ENCODE measurements at regions not wholly inside any gene's neighbourhood (a gene's known extent, or its start where the extent isn't known, plus 50 kb on each side); places are given as distances from the start of the nearest gene placed in this dataset.

- no peak overlapping the region for H2AK5ac ChIP-seq (ENCODE audit: low read depth, low read length)
- no peak for DNase-seq (ENCODE audit: low spot score)
- no CpG with 5 or more reads among the region's 1 CpG for WGBS, 2 donors (ENCODE audit: extremely low coverage in 2 of 2, insufficient read length in 2 of 2, insufficient replicate concordance in 1 of 2)
Observed at GRCh38 chr2:182587831-182588230, 128.2 kb upstream of the DNAJC10 start.

GRCh38 chr2:182589121-182589520 lies 126.9 kb upstream of the DNAJC10 start:
- no peak overlapping the region for H3K4ac ChIP-seq (ENCODE audit: low read length)

More at GRCh38 chr2:182587831-182588230, 128.2 kb upstream of the DNAJC10 start:
- Histone ChIP-seq H3K14ac (ENCODE audit: low read length) (no peak overlapping the region), H3K9ac (ENCODE audit: low read depth, low read length, poor library complexity) (no peak overlapping the region), H3K79me1 (ENCODE audit: low read depth, low read length) (no peaks in the 10 kb centered on the region), H4K8ac (ENCODE audit: low read depth, low read length) (no peak overlapping the region), H2BK120ac (ENCODE audit: low read depth, low read length) (no peak overlapping the region), H3K4me3 (ENCODE audit: low read length in 2 of 2) (no peak overlapping the region), H2BK5ac (ENCODE audit: low read length) (no peak overlapping the region), H2BK15ac (ENCODE audit: low read length) (no peak overlapping the region), H3K4me1 (ENCODE audit: control insufficient read depth in 2 of 2, insufficient read depth in 1 of 2, low read depth in 1 of 2, low read length in 2 of 2) (peaks cover 0 to 4% of the 10 kb centered on the region in 2 donors), H2BK12ac (ENCODE audit: low read length) (no peak overlapping the region), H4K91ac (ENCODE audit: low read depth, low read length, poor library complexity) (no peak overlapping the region), H3K4ac (ENCODE audit: low read length) (no peak overlapping the region), H3K23ac (ENCODE audit: low read depth, low read length, poor library complexity) (no peak overlapping the region), H3K4me2 (ENCODE audit: insufficient read depth, low read length, poor library complexity, severe bottlenecking) (no peak overlapping the region), H3K36me3 (replicated peaks in 1 of 2; ENCODE audit: control insufficient read depth in 2 of 2, insufficient read depth in 2 of 2, low read length in 2 of 2) (no peaks in the 10 kb centered on the region), H2AFZ (ENCODE audit: low read length) (peak overlapping the region; percentile 53), H3K27me3 (ENCODE audit: control insufficient read depth in 3 of 3, insufficient read depth in 3 of 3, low read depth in 1 of 3, low read length in 3 of 3) (no peaks in the 10 kb centered on the region), H3K9me3 (replicated peaks in 1 of 2; ENCODE audit: control insufficient read depth in 2 of 2, insufficient read depth in 1 of 2, low read depth in 1 of 2, low read length in 2 of 2) (no peaks in the 10 kb centered on the region), H3K27ac (replicated peaks; ENCODE audit: low read length) (no peak overlapping the region), H3K18ac (ENCODE audit: low read length) (no peak overlapping the region)

GRCh38 chr2:182591774-182592173 lies 124.3 kb upstream of the DNAJC10 start:
- H4K8ac ChIP-seq (ENCODE audit: low read depth, low read length), result no peak overlapping the region

More at GRCh38 chr2:182589121-182589520, 126.9 kb upstream of the DNAJC10 start:
- Histone ChIP-seq H2BK15ac (ENCODE audit: low read length) (no peak overlapping the region), H3K27ac (replicated peaks; ENCODE audit: low read length) (no peak overlapping the region), H3K4me2 (ENCODE audit: insufficient read depth, low read length, poor library complexity, severe bottlenecking) (no peak overlapping the region), H2BK5ac (ENCODE audit: low read length) (no peak overlapping the region), H3K4me3 (ENCODE audit: low read length in 2 of 2) (no peak overlapping the region), H3K79me1 (ENCODE audit: low read depth, low read length) (no peaks in the 10 kb centered on the region), H2BK120ac (ENCODE audit: low read depth, low read length) (no peak overlapping the region), H3K9ac (ENCODE audit: low read depth, low read length, poor library complexity) (no peak overlapping the region), H3K9me3 (replicated peaks in 1 of 2; ENCODE audit: control insufficient read depth in 2 of 2, insufficient read depth in 1 of 2, low read depth in 1 of 2, low read length in 2 of 2) (no peaks in the 10 kb centered on the region), H3K14ac (ENCODE audit: low read length) (no peak overlapping the region), H4K91ac (ENCODE audit: low read depth, low read length, poor library complexity) (no peak overlapping the region), H2BK12ac (ENCODE audit: low read length) (no peak overlapping the region), H3K4me1 (ENCODE audit: control insufficient read depth in 2 of 2, insufficient read depth in 1 of 2, low read depth in 1 of 2, low read length in 2 of 2) (peaks cover 0 to 10% of the 10 kb centered on the region in 2 donors), H3K27me3 (ENCODE audit: control insufficient read depth in 3 of 3, insufficient read depth in 3 of 3, low read depth in 1 of 3, low read length in 3 of 3) (no peaks in the 10 kb centered on the region), H2AK5ac (ENCODE audit: low read depth, low read length) (no peak overlapping the region), H3K36me3 (replicated peaks in 1 of 2; ENCODE audit: control insufficient read depth in 2 of 2, insufficient read depth in 2 of 2, low read length in 2 of 2) (no peaks in the 10 kb centered on the region), H3K23ac (ENCODE audit: low read depth, low read length, poor library complexity) (no peak overlapping the region), H4K8ac (ENCODE audit: low read depth, low read length) (no peak overlapping the region), H3K18ac (ENCODE audit: low read length) (no peak overlapping the region), H2AFZ (ENCODE audit: low read length) (no peak overlapping the region)
- no peak for DNase-seq (ENCODE audit: low spot score)

GRCh38 chr2:182592691-182593393 lies 123.2 kb upstream of the DNAJC10 start:
- no peak overlapping the region for H3K18ac ChIP-seq (ENCODE audit: low read length)
- H3K4me2 ChIP-seq (ENCODE audit: insufficient read depth, low read length, poor library complexity, severe bottlenecking), result no peak overlapping the region
- no peak overlapping the region for H2AK5ac ChIP-seq (ENCODE audit: low read depth, low read length)
- no peak overlapping the region for H3K4me3 ChIP-seq (ENCODE audit: low read length in 2 of 2)
- H4K91ac ChIP-seq (ENCODE audit: low read depth, low read length, poor library complexity), result no peak overlapping the region
- H2BK15ac ChIP-seq (ENCODE audit: low read length), result no peak overlapping the region
- H4K8ac ChIP-seq (ENCODE audit: low read depth, low read length), result no peak overlapping the region
- H2BK120ac ChIP-seq (ENCODE audit: low read depth, low read length), result no peak overlapping the region
- no CpG with 5 or more reads among the region's 4 CpGs for WGBS, 2 donors (ENCODE audit: extremely low coverage in 2 of 2, insufficient read length in 2 of 2, insufficient replicate concordance in 1 of 2)
- H3K9me3 ChIP-seq (replicated peaks in 1 of 2; ENCODE audit: control insufficient read depth in 2 of 2, insufficient read depth in 1 of 2, low read depth in 1 of 2, low read length in 2 of 2), result no peaks in the 10 kb centered on the region
- no peak for DNase-seq (ENCODE audit: low spot score)
- no peak overlapping the region for H3K4ac ChIP-seq (ENCODE audit: low read length)
- H2BK5ac ChIP-seq (ENCODE audit: low read length), result no peak overlapping the region
- no peak overlapping the region for H3K14ac ChIP-seq (ENCODE audit: low read length)
- no peak overlapping the region for H3K9ac ChIP-seq (ENCODE audit: low read depth, low read length, poor library complexity)
- H2AFZ ChIP-seq (ENCODE audit: low read length), result peak overlapping the region; percentile 25
- peaks cover 2 to 7% of the 10 kb centered on the region in 2 donors for H3K4me1 ChIP-seq (ENCODE audit: control insufficient read depth in 2 of 2, insufficient read depth in 1 of 2, low read depth in 1 of 2, low read length in 2 of 2)
- H3K36me3 ChIP-seq (replicated peaks in 1 of 2; ENCODE audit: control insufficient read depth in 2 of 2, insufficient read depth in 2 of 2, low read length in 2 of 2), result no peaks in the 10 kb centered on the region
- no peak overlapping the region for H3K27ac ChIP-seq (replicated peaks; ENCODE audit: low read length)
- H3K27me3 ChIP-seq (ENCODE audit: control insufficient read depth in 3 of 3, insufficient read depth in 3 of 3, low read depth in 1 of 3, low read length in 3 of 3), result no peaks in the 10 kb centered on the region
- H3K79me1 ChIP-seq (ENCODE audit: low read depth, low read length), result no peaks in the 10 kb centered on the region
- H2BK12ac ChIP-seq (ENCODE audit: low read length), result no peak overlapping the region
- no peak overlapping the region for H3K23ac ChIP-seq (ENCODE audit: low read depth, low read length, poor library complexity)

More at GRCh38 chr2:182591774-182592173, 124.3 kb upstream of the DNAJC10 start:
- no peak overlapping the region for H2BK12ac ChIP-seq (ENCODE audit: low read length)
- H2BK15ac ChIP-seq (ENCODE audit: low read length), result no peak overlapping the region
- H3K79me1 ChIP-seq (ENCODE audit: low read depth, low read length), result no peaks in the 10 kb centered on the region
- H3K23ac ChIP-seq (ENCODE audit: low read depth, low read length, poor library complexity), result no peak overlapping the region
- no peak overlapping the region for H3K9ac ChIP-seq (ENCODE audit: low read depth, low read length, poor library complexity)
- no peak overlapping the region for H3K14ac ChIP-seq (ENCODE audit: low read length)
- H3K27ac ChIP-seq (replicated peaks; ENCODE audit: low read length), result no peak overlapping the region
- H2AK5ac ChIP-seq (ENCODE audit: low read depth, low read length), result no peak overlapping the region
- H3K4me2 ChIP-seq (ENCODE audit: insufficient read depth, low read length, poor library complexity, severe bottlenecking), result no peak overlapping the region
- H3K27me3 ChIP-seq (ENCODE audit: control insufficient read depth in 3 of 3, insufficient read depth in 3 of 3, low read depth in 1 of 3, low read length in 3 of 3), result no peaks in the 10 kb centered on the region
- H3K36me3 ChIP-seq (replicated peaks in 1 of 2; ENCODE audit: control insufficient read depth in 2 of 2, insufficient read depth in 2 of 2, low read length in 2 of 2), result no peaks in the 10 kb centered on the region
- no peak overlapping the region for H4K91ac ChIP-seq (ENCODE audit: low read depth, low read length, poor library complexity)
- no peak overlapping the region for H2BK120ac ChIP-seq (ENCODE audit: low read depth, low read length)
- no peak overlapping the region for H2BK5ac ChIP-seq (ENCODE audit: low read length)
- no peak overlapping the region for H3K4me3 ChIP-seq (ENCODE audit: low read length in 2 of 2)
- no CpG with 5 or more reads among the region's 1 CpG for WGBS, 2 donors (ENCODE audit: extremely low coverage in 2 of 2, insufficient read length in 2 of 2, insufficient replicate concordance in 1 of 2)
- no peak overlapping the region for H3K18ac ChIP-seq (ENCODE audit: low read length)
- H3K4ac ChIP-seq (ENCODE audit: low read length), result no peak overlapping the region
- no peak for DNase-seq (ENCODE audit: low spot score)
- no peak overlapping the region for H2AFZ ChIP-seq (ENCODE audit: low read length)
- peaks cover 2 to 12% of the 10 kb centered on the region in 2 donors for H3K4me1 ChIP-seq (ENCODE audit: control insufficient read depth in 2 of 2, insufficient read depth in 1 of 2, low read depth in 1 of 2, low read length in 2 of 2)
- no peaks in the 10 kb centered on the region for H3K9me3 ChIP-seq (replicated peaks in 1 of 2; ENCODE audit: control insufficient read depth in 2 of 2, insufficient read depth in 1 of 2, low read depth in 1 of 2, low read length in 2 of 2)

All from neuronal stem cell (in vitro differentiated cells).